GM12865 (cell line): ENCODE measurements at regions not wholly inside any gene's neighbourhood (a gene's known extent, or its start where the extent isn't known, plus 50 kb on each side); places are given as distances from the start of the nearest gene placed in this dataset.

Source experiments
- DNase-seq: peaks from one replicate; pipeline ENCODE4 v3.0.0; 2010; ENCODE audit warnings: low read depth
- H3K4me3 ChIP-seq: 2 replicates; pipeline ENCODE4 v1.5.1; 2011; ENCODE audit warnings: mild to moderate bottlenecking, low read depth, low read length, control low read depth
- TF ChIP-seq, protein P1 (sequence below): IDR thresholded peaks from 2 replicates; pipeline ENCODE4 v1.5.1; 2011; ENCODE audit warnings: low read length, control low read depth, low read depth, inconsistent platforms; ENCODE audit not compliant: insufficient read depth; ENCODE audit errors: missing control alignments

DNA sequence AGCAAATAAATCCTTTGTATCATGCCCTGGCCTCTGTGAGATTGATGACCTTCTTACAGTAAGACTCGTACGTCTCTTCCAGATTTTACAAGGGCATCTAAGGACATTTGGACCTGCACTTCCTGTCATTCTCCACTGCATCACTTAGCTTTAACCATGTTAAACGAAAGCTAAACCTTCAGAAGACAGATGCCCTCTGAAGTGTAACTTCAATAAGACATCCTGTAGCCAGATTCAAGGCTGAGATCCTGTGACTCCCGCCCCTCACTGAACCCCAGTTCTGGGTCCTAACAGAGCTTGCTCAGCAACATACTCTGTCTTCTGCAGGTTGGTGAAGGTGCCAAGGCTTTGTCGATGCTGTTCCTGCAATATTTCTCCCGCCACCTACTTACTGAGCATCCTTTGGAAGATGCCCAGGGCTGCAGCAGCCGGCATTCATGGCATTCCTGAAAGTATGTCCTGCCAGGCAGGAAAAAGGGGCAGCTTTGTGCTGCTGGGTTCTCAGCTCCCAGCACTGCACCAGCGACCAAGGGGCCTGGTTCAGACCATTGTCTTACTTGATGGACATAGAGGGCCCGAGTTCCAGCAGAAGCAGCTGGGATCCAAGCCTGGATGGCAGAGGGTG lies 131.1 kb downstream of the AXIN2 start:
- no peak for DNase-seq
- H3K4me3 ChIP-seq: no peak overlapping the region
- TF ChIP-seq, protein P1, sequence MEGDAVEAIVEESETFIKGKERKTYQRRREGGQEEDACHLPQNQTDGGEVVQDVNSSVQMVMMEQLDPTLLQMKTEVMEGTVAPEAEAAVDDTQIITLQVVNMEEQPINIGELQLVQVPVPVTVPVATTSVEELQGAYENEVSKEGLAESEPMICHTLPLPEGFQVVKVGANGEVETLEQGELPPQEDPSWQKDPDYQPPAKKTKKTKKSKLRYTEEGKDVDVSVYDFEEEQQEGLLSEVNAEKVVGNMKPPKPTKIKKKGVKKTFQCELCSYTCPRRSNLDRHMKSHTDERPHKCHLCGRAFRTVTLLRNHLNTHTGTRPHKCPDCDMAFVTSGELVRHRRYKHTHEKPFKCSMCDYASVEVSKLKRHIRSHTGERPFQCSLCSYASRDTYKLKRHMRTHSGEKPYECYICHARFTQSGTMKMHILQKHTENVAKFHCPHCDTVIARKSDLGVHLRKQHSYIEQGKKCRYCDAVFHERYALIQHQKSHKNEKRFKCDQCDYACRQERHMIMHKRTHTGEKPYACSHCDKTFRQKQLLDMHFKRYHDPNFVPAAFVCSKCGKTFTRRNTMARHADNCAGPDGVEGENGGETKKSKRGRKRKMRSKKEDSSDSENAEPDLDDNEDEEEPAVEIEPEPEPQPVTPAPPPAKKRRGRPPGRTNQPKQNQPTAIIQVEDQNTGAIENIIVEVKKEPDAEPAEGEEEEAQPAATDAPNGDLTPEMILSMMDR: no peak

DNA sequence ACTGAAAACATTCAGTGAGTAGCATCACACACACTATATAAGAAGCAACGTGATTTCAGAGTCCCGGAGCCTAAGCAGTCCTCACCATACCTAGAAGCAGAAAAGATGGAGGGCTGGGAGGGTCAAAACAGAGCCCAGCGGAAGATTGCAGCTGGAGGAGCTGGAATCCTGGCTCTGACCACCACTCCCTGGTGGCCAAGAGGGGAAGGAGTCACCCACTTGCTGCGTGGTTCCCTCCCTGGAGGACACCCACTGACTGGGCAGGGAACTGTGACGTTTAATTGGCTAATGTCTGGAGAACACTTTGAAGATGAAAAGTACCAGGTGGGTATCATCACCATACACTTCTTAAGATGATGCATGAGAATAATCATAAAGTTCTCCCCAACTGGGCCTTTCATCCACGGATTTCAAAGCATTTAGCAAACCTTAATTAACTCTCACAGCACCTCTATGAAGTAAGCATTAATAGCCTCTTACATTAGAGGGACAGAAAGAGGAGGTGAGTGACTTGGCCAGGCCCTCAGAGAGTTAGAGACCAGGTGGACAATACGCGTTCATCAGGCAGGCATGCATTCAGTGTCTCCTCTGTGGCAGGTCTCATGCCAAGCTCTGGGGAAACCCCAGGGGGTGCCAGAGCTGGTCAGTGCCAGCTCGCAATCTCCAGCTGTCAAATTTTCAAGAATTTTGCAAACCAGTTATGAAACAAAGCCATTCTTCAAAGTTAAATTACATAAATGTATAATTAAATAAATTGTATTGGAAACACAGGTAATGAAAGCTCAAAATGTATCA lies 137.9 kb downstream of the AXIN2 start:
- DNase-seq: no peak
- H3K4me3 ChIP-seq: no peak overlapping the region
- TF ChIP-seq, protein P1: no peak

DNA sequence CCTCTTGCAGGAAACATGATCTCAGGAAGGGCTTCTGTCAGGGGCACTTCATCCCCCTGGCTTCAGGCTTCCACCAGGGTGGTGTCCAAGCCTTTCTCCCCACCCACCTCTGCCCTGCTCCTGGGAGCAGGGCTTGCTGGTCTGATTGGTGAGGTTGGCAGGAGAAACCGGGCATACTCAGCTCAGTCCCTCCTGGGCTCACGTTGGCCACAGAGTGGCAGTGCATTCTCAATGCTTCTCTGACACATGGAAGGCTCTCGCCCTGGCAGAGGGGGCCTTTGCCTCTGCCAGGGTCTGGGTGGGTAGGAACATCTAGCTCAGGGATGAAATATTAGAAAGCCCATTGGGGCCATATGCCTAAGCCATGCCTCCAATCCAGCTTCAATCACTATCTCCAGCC lies 142.8 kb downstream of the AXIN2 start:
- DNase-seq: no peak
- TF ChIP-seq, protein P1: no peak

DNA sequence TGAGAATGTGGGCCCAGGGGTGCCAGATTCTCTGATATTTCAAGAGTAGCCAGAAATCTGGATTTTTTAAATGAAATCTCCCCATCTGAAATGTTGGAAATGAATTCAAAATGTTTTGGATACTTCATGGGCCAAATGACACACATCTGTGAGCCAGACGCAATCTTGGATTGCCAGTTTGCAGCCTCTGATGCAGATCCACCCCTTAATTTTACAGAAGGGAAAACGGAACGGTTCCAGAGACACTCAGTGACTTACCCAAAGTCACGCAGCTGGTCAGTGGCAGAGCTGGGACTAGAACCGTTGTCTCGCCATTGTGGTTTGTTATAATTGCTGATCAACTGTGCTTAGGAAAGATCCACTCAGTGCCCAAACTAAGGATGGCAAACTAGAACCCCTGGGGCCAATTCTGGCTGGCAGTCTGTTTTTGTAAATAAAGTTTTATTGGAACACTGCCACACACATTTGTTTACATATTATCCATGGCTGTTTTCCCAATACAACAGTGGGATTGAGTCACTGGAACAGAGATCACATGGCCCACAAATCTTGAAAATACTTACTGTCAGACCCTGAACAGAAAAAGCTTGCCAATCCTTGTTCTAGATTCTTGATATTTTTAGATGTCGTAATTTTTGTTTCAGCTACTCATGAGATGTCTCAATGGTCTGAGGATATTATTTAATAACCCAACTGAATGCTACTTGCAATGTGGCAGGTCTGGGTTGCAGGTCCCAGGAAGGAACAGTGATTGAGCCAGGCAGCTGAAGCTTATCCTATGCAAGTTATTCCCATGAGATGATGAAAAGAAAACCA lies 143.8 kb downstream of the AXIN2 start:
- no peak overlapping the region for H3K4me3 ChIP-seq
- TF ChIP-seq, protein P1: no peak
- no peak for DNase-seq

More for the DNA sequence above, 142.8 kb downstream of the AXIN2 start:
- H3K4me3 ChIP-seq: no peak overlapping the region

DNA sequence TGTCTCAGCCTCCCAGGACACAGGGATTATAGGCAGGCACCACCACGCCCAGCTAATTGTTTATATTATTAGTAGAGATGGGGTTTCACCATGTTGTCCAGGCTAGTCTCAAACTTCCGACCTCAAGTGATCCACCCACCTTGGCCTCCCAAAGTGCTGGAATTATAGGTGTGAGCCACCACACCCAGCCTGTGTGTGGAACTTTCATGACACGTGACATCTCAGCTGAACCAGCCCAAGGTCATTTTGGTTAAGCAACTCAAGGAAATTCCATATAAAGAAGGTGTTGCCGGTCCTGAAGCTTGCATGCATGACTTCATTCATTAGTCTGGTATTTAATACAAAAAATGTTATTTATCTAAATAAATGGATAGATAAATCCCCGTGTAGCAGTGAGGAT lies 145.5 kb downstream of the AXIN2 start:
- TF ChIP-seq, protein P1: no peak
- no peak overlapping the region for H3K4me3 ChIP-seq
- no peak for DNase-seq

DNA sequence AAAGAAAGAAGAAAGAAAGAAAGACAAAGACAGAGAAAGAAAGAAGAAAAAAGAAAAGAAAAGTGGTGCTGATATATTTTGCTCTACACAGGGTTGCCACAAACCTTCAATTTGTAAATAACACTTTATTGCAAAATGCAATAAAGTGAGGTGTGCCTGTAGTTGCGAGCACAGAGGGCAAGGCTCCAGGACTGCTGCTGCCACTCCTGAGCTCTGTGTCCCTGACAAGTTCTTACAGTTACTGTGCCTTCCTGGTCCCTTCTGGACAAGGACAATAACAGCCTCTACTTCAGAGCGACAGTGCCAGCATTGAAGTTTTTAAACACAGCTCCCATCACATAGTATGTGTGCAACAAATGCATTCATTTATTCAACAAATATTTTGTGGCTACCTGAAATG lies 148.1 kb downstream of the AXIN2 start:
- TF ChIP-seq, protein P1: no peak
- H3K4me3 ChIP-seq: no peak overlapping the region
- no peak for DNase-seq
